PC-9 (cell line): ENCODE measurements at regions not wholly inside any gene's neighbourhood (a gene's known extent, or its start where the extent isn't known, plus 50 kb on each side); places are given as distances from the start of the nearest gene placed in this dataset.

Source experiments
- BruUV-seq: library from RNA; stranded (reverse); fragments of 400-500 nt; replicated peaks from 2 replicates; lab custom pipeline; 2021; lab: Mats Ljungman, UMichigan
- CTCF ChIA-PET: fragments of 300-600 bp; sonication (Branson Sonifier 250); formaldehyde crosslinking; loops from one replicate; lab custom pipeline; 2022; ENCODE audit warnings: antibody characterized with exemption; lab: Charles Lee
- POLR2A ChIA-PET: fragments of 300-600 bp; sonication (Branson Sonifier 250); formaldehyde crosslinking; loops from one replicate; lab custom pipeline; 2022; ENCODE audit warnings: antibody characterized with exemption; ENCODE audit not compliant: unreplicated experiment; lab: Charles Lee
- DNase-seq, 2 experiments: peaks; one replicate each; pipeline versions ENCODE4 v3.0.0 to v3.0.0-alpha.2; 2015 to 2022; ENCODE audit warnings: mixed read lengths in 1 of 2
- H2AFZ ChIP-seq: fragments of 200-600 bp; sonication (generic); 2 replicates; pipeline ENCODE4 v1.8.1; 2017; ENCODE audit warnings: antibody characterized with exemption
- H3F3A ChIP-seq: fragments of 200-600 bp; sonication (generic); 2 replicates; pipeline ENCODE4 v1.8.1; 2017; ENCODE audit warnings: antibody characterized with exemption, mild to moderate bottlenecking, low read depth; ENCODE audit not compliant: insufficient read depth
- H3K27ac ChIP-seq: fragments of 200-600 bp; sonication (generic); 2 replicates; pipeline ENCODE4 v1.6.1; 2016; ENCODE audit warnings: mixed run types
- H3K27me3 ChIP-seq: fragments of 200-600 bp; sonication (generic); 2 replicates; pipeline ENCODE4 v1.6.1; 2016; ENCODE audit warnings: low read depth, mixed run types; ENCODE audit not compliant: insufficient read depth
- H3K36me3 ChIP-seq: fragments of 200-600 bp; sonication (generic); 2 replicates; pipeline ENCODE4 v1.6.1; 2016; ENCODE audit warnings: low read depth, mixed run types
- H3K4me1 ChIP-seq: fragments of 200-600 bp; sonication (generic); replicated peaks from 2 replicates; pipeline ENCODE4 v1.6.1; 2016; ENCODE audit warnings: mixed run types; ENCODE audit not compliant: insufficient read depth
- H3K4me2 ChIP-seq: fragments of 200-600 bp; sonication (generic); 2 replicates; pipeline ENCODE4 v1.6.1; 2017; ENCODE audit warnings: mixed run types
- H3K4me3 ChIP-seq: fragments of 200-600 bp; sonication (generic); 2 replicates; pipeline ENCODE4 v1.6.1; 2016; ENCODE audit warnings: mixed run types
- H3K79me2 ChIP-seq: fragments of 200-600 bp; sonication (generic); 2 replicates; pipeline ENCODE4 v1.6.1; 2017; ENCODE audit warnings: low read depth, mixed run types
- H3K9me2 ChIP-seq: fragments of 200-600 bp; sonication (generic); 2 replicates; pipeline ENCODE4 v1.8.1; 2017; ENCODE audit warnings: mild to moderate bottlenecking; ENCODE audit not compliant: insufficient read depth
- H3K9me3 ChIP-seq: fragments of 200-600 bp; sonication (generic); 2 replicates; pipeline ENCODE4 v1.8.1; 2016; ENCODE audit warnings: low read depth; ENCODE audit not compliant: insufficient read depth
- H4K20me1 ChIP-seq: fragments of 200-600 bp; sonication (generic); 2 replicates; pipeline ENCODE4 v1.8.1; 2017; ENCODE audit not compliant: insufficient read depth
- EZH2 ChIP-seq: fragments of 200-600 bp; sonication (generic); IDR thresholded peaks from 2 replicates; pipeline ENCODE4 v1.8.0; 2017; ENCODE audit warnings: antibody characterized with exemption, low read depth
- intact Hi-C: fragments of 100-400 bp; cut with micrococcal nuclease; formaldehyde crosslinking; loops from one replicate; pipeline ENCODE4 v1.10.0; 2022; ENCODE audit not compliant: unreplicated experiment
- TF ChIP-seq, protein P1 (sequence below): fragments of 200-600 bp; sonication (generic); conservative IDR thresholded peaks from 2 replicates; pipeline ENCODE4 v1.6.1; 2017; ENCODE audit warnings: mixed run types, antibody characterized with exemption, mild to moderate bottlenecking, moderate library complexity

DNA sequence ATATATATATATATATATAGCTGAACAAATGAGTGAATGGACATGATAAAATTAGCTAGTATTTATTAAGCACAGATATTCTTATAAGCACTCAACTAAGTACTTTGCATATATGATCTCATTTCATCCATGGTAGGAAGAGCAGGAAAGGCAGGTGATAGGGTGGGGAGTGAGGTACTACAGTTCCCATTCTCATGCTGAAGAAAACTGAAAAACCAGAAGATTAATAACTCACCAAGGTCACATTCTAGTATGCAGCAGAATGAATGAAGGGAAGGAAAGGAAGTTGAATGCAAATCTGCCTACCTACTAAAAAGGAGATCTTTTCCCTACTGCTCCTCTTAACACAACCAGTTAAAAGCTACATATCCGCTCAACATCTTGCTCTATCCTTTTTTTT lies 298.1 kb upstream of the TMPO start:
- Histone ChIP-seq H3K9me2 (no peaks in the 10 kb centered on the region), H3K9me3 (no peaks in the 10 kb centered on the region), H2AFZ (no peak overlapping the region), H3K4me1 (no peaks in the 10 kb centered on the region), H3F3A (no peaks in the 10 kb centered on the region), H4K20me1 (no peaks in the 10 kb centered on the region), H3K4me2 (no peak overlapping the region), H3K79me2 (no peaks in the 10 kb centered on the region), H3K4me3 (no peak overlapping the region), H3K27me3 (peaks cover 11% of the 10 kb centered on the region; the same call in 1 of the 2 replicates), H3K27ac (no peak overlapping the region), H3K36me3 (no peaks in the 10 kb centered on the region)
- ChIA-PET POLR2A (no interaction called here), CTCF (no interaction called here)
- TF ChIP-seq EZH2, result no peak
- TF ChIP-seq, protein P1, sequence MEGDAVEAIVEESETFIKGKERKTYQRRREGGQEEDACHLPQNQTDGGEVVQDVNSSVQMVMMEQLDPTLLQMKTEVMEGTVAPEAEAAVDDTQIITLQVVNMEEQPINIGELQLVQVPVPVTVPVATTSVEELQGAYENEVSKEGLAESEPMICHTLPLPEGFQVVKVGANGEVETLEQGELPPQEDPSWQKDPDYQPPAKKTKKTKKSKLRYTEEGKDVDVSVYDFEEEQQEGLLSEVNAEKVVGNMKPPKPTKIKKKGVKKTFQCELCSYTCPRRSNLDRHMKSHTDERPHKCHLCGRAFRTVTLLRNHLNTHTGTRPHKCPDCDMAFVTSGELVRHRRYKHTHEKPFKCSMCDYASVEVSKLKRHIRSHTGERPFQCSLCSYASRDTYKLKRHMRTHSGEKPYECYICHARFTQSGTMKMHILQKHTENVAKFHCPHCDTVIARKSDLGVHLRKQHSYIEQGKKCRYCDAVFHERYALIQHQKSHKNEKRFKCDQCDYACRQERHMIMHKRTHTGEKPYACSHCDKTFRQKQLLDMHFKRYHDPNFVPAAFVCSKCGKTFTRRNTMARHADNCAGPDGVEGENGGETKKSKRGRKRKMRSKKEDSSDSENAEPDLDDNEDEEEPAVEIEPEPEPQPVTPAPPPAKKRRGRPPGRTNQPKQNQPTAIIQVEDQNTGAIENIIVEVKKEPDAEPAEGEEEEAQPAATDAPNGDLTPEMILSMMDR, result no peak
- BruUV-seq, result no TSS peak
- intact Hi-C loops, result no loop called here
- no peak for DNase-seq

GRCh38 chr12:98220636-98221035 lies 294.8 kb upstream of the TMPO start:
- no TSS peak for BruUV-seq

DNA sequence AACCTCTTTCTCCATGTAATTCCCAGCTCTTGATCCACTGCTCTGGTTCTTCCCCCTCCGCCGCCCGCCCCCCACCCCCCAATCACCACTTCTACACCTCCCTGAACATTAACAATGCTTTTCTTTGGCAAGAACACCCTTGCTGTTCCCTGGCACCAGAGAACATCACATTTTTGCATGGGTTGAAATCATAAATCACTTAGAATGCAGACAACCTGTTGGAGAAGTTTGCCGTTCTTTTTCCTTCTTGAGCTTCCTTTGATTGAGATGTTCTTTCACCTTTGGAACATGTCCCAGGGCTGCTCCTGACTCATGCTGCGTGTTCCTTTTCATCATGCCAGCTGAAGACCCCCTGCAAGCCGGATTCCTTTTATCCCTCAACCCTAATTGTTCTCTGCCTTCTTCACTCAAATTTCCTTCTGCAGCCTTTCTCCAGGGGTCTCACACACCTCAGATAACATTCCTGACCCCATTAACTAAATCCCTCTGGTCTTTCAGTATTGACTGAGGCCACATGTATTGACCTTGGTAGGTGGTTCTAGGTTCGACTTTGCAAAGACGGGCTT lies 294.1 kb upstream of the TMPO start:
- no peak for DNase-seq

More at GRCh38 chr12:98220636-98221035, 294.8 kb upstream of the TMPO start:
- Histone ChIP-seq H2AFZ (no peak overlapping the region), H3K4me3 (no peak overlapping the region), H3K9me2 (no peaks in the 10 kb centered on the region), H3F3A (no peaks in the 10 kb centered on the region), H3K27ac (no peak overlapping the region), H3K79me2 (no peaks in the 10 kb centered on the region), H3K36me3 (no peaks in the 10 kb centered on the region), H4K20me1 (no peaks in the 10 kb centered on the region), H3K27me3 (peaks cover 12% of the 10 kb centered on the region; the same call in 1 of the 2 replicates), H3K4me1 (no peaks in the 10 kb centered on the region), H3K9me3 (no peaks in the 10 kb centered on the region), H3K4me2 (no peak overlapping the region)
- TF ChIP-seq EZH2, result no peak
- TF ChIP-seq, protein P1, result no peak
- no peak for DNase-seq
- ChIA-PET POLR2A (no interaction called here), CTCF (no interaction called here)
- intact Hi-C loops, result no loop called here

More for the DNA sequence above, 294.1 kb upstream of the TMPO start:
- H4K20me1 ChIP-seq, result no peaks in the 10 kb centered on the region
- no peak overlapping the region for H3K27ac ChIP-seq
- ChIA-PET CTCF (no interaction called here), POLR2A (no interaction called here)
- no peak overlapping the region for H3K4me2 ChIP-seq
- no peaks in the 10 kb centered on the region for H3K9me2 ChIP-seq
- H3K4me1 ChIP-seq, result no peaks in the 10 kb centered on the region
- no peak overlapping the region for H2AFZ ChIP-seq
- no peaks in the 10 kb centered on the region for H3K9me3 ChIP-seq
- H3K79me2 ChIP-seq, result no peaks in the 10 kb centered on the region
- H3K4me3 ChIP-seq, result no peak overlapping the region
- peaks cover 12% of the 10 kb centered on the region; the same call in 1 of the 2 replicates for H3K27me3 ChIP-seq
- no TSS peak for BruUV-seq
- H3F3A ChIP-seq, result no peaks in the 10 kb centered on the region
- intact Hi-C loops, result no loop called here
- TF ChIP-seq EZH2, result no peak
- TF ChIP-seq, protein P1, result no peak
- no peaks in the 10 kb centered on the region for H3K36me3 ChIP-seq
